ENCODE measurements at regions not wholly inside any gene's neighbourhood (a gene's known extent, or its start where the extent isn't known, plus 50 kb on each side); places are given as distances from the start of the nearest gene placed in this dataset.
A peak's percentile ranks its signal among the peaks of the same experiment; 100 is the strongest.

DNA sequence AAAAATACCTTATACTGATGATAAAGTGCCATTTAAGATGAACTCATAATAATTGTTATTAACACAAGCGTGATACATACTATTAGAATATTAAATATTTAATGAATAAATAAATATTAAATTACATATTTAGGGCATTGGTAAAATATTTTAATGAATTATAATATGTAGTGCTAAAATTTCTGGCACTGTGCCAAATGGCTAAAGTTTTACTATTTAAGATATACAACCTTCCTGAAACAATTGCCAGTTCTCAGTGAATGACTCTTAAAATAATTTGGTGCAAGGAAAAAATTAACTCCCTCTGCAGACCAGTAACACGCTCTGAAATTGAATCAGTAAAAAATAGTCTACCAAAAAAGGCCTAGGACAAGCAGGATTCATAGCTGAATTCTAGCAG, 428.9 kb upstream of the ATXN7L3B start:
- H2AFZ ChIP-seq (ENCODE audit: control insufficient read depth, low read length), result no peak overlapping the region
- dilution Hi-C loops (cut with MboI; ENCODE audit: extremely low pct_ligation_motif_present, low sequenced_read_pairs), result no loop called here
- no peak overlapping the region for H3K27ac ChIP-seq (ENCODE audit: control insufficient read depth, insufficient read depth, low read length)
- H3K27me3 ChIP-seq (ENCODE audit: control insufficient read depth, extremely low read depth, insufficient read depth, low read length), result no peaks in the 10 kb centered on the region
- H4K20me1 ChIP-seq (ENCODE audit: control insufficient read depth, extremely low read depth, insufficient read depth, low read length), result no peaks in the 10 kb centered on the region
- H3K9ac ChIP-seq (ENCODE audit: control insufficient read depth, extremely low read depth, insufficient read depth, low read length), result no peak overlapping the region
- FAIRE-seq, result no peak
- TF ChIP-seq, protein P1, sequence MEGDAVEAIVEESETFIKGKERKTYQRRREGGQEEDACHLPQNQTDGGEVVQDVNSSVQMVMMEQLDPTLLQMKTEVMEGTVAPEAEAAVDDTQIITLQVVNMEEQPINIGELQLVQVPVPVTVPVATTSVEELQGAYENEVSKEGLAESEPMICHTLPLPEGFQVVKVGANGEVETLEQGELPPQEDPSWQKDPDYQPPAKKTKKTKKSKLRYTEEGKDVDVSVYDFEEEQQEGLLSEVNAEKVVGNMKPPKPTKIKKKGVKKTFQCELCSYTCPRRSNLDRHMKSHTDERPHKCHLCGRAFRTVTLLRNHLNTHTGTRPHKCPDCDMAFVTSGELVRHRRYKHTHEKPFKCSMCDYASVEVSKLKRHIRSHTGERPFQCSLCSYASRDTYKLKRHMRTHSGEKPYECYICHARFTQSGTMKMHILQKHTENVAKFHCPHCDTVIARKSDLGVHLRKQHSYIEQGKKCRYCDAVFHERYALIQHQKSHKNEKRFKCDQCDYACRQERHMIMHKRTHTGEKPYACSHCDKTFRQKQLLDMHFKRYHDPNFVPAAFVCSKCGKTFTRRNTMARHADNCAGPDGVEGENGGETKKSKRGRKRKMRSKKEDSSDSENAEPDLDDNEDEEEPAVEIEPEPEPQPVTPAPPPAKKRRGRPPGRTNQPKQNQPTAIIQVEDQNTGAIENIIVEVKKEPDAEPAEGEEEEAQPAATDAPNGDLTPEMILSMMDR (optimal IDR thresholded peaks at IDR 0.05 in 1 of 3, IDR thresholded peaks at IDR 0.05 in 1 of 3, conservative IDR thresholded peaks at IDR 0.05 in 1 of 3; ENCODE audit: extremely low read depth in 1 of 3, insufficient read depth in 2 of 3, low read length in 3 of 3), result no peak
- TF ChIP-seq EZH2 (IDR thresholded peaks at IDR 0.05; ENCODE audit: low read length), result no peak
- no peaks in the 10 kb centered on the region for H3K9me1 ChIP-seq (ENCODE audit: control insufficient read depth, extremely low read depth, insufficient read depth, low read length)
- no peaks in the 10 kb centered on the region for H3K79me2 ChIP-seq (ENCODE audit: control insufficient read depth, insufficient read depth, low read length)
- H3K4me3 ChIP-seq (ENCODE audit: control insufficient read depth in 2 of 3, extremely low read depth in 1 of 3, insufficient read depth in 2 of 3, low read depth in 1 of 3, low read length in 3 of 3), result no peak overlapping the region
- no peaks in the 10 kb centered on the region for H3K4me1 ChIP-seq (ENCODE audit: control insufficient read depth, extremely low read depth, insufficient read depth, low read length)
- H3K36me3 ChIP-seq (ENCODE audit: control insufficient read depth in 2 of 2, extremely low read depth in 1 of 2, insufficient read depth in 2 of 2, low read length in 2 of 2), result no peaks in the 10 kb centered on the region
- no peaks in the 10 kb centered on the region for H3K9me3 ChIP-seq (ENCODE audit: control insufficient read depth, low read depth, low read length)
- no peak for DNase-seq (ENCODE audit: low read depth, low spot score)
- no peak overlapping the region for H3K4me2 ChIP-seq (ENCODE audit: control insufficient read depth, extremely low read depth, insufficient read depth, low read depth, low read length)

DNA sequence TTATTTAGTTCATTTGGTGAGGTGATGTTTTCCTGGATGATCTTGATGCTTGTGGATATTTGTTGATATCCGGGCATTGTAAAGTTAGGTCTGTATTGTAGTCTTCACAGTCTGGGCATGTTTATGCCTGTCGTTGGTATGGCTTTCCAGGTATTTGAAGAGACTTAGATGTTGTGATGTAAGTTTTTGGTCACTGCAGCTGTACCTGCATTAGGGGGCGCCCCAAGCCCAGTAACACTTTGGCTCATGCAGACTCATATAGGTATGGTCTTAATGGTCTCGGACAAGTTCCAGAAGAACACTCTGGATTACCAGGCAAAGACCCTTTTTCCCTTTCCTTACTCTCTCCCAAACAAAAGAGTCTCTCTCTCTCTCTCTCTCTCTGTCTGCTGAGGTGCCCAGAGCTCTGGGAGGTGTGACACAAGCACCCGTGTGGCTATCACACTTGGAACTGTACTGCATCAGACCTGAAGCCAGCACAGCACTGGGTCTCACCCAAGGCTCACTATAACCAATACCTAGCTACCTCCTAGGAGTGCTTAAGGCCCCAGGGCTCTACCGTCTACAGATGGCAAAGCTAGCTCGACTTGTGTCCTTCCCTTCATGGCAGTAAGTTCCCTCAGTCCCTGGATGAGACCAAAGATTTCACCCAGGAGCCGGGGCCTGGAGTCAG, 425.8 kb upstream of the ATXN7L3B start:
- peak; percentile 7 for DNase-seq (ENCODE audit: low read depth, low spot score)
- no peaks in the 10 kb centered on the region for H3K27me3 ChIP-seq (ENCODE audit: control insufficient read depth, extremely low read depth, insufficient read depth, low read length)
- dilution Hi-C loops (cut with MboI; ENCODE audit: extremely low pct_ligation_motif_present, low sequenced_read_pairs), result no loop called here
- H3K9me3 ChIP-seq (ENCODE audit: control insufficient read depth, low read depth, low read length), result no peaks in the 10 kb centered on the region
- no peak overlapping the region for H3K4me2 ChIP-seq (ENCODE audit: control insufficient read depth, extremely low read depth, insufficient read depth, low read depth, low read length)
- no peak overlapping the region for H2AFZ ChIP-seq (ENCODE audit: control insufficient read depth, low read length)
- TF ChIP-seq, protein P1 (optimal IDR thresholded peaks at IDR 0.05 in 1 of 3, IDR thresholded peaks at IDR 0.05 in 1 of 3, conservative IDR thresholded peaks at IDR 0.05 in 1 of 3; ENCODE audit: extremely low read depth in 1 of 3, insufficient read depth in 2 of 3, low read length in 3 of 3), result peak; percentile 41 to 72 (median 67)
- TF ChIP-seq EZH2 (IDR thresholded peaks at IDR 0.05; ENCODE audit: low read length), result no peak
- no peak overlapping the region for H3K27ac ChIP-seq (ENCODE audit: control insufficient read depth, insufficient read depth, low read length)
- H3K9ac ChIP-seq (ENCODE audit: control insufficient read depth, extremely low read depth, insufficient read depth, low read length), result no peak overlapping the region
- no peaks in the 10 kb centered on the region for H4K20me1 ChIP-seq (ENCODE audit: control insufficient read depth, extremely low read depth, insufficient read depth, low read length)
- FAIRE-seq, result peak; percentile 85
- no peak overlapping the region for H3K4me3 ChIP-seq (ENCODE audit: control insufficient read depth in 2 of 3, extremely low read depth in 1 of 3, insufficient read depth in 2 of 3, low read depth in 1 of 3, low read length in 3 of 3)
- no peaks in the 10 kb centered on the region for H3K79me2 ChIP-seq (ENCODE audit: control insufficient read depth, insufficient read depth, low read length)
- H3K4me1 ChIP-seq (ENCODE audit: control insufficient read depth, extremely low read depth, insufficient read depth, low read length), result no peaks in the 10 kb centered on the region
- H3K36me3 ChIP-seq (ENCODE audit: control insufficient read depth in 2 of 2, extremely low read depth in 1 of 2, insufficient read depth in 2 of 2, low read length in 2 of 2), result no peaks in the 10 kb centered on the region
- no peaks in the 10 kb centered on the region for H3K9me1 ChIP-seq (ENCODE audit: control insufficient read depth, extremely low read depth, insufficient read depth, low read length)

Data from keratinocyte (primary cell).